ENCODE measurements at regions not wholly inside any gene's neighbourhood (a gene's known extent, or its start where the extent isn't known, plus 50 kb on each side); places are given as distances from the start of the nearest gene placed in this dataset.

DNA sequence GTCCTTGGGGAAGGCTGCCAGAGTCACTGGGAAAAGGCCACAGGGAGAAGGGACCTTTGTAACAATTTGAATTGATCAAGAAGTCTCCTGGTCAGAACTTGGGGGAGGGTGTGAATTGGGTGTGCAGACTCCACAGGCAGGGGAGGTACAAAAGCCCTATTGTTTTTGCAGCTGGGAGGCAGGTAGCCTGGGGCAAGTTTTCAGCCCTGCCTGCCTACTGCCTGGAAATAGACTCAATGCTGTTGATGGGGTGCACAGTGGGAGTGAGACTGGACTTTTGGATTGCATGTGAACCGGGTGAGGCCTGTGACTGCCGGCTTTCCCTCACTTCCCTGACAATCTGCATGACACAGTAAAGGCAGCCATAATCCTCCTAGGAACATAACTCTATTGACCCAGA is 947.0 kb downstream of the REEP3 start:
- ATAC-seq, result no peak
- TF ChIP-seq OSR1 (CRISPR knock-in tag; IDR thresholded peaks at IDR 0.05) (no peak), GLIS3 (CRISPR knock-in tag; IDR thresholded peaks at IDR 0.05) (no peak), ARNTL (CRISPR knock-in tag; IDR thresholded peaks at IDR 0.05; ENCODE audit: borderline replicate concordance, low read depth) (no peak), ZFP30 (CRISPR knock-in tag; IDR thresholded peaks at IDR 0.05) (no peak), ISL1 (CRISPR knock-in tag; IDR thresholded peaks at IDR 0.05) (no peak), ZC3H10 (CRISPR knock-in tag; IDR thresholded peaks at IDR 0.05) (no peak), CSDC2 (CRISPR knock-in tag; IDR thresholded peaks at IDR 0.05) (no peak), ZNF8 (CRISPR knock-in tag; IDR thresholded peaks at IDR 0.05) (no peak), SNAI2 (CRISPR knock-in tag; IDR thresholded peaks at IDR 0.05) (no peak), CSRNP3 (CRISPR knock-in tag; IDR thresholded peaks at IDR 0.05) (no peak), BACH2 (CRISPR knock-in tag; IDR thresholded peaks at IDR 0.05; ENCODE audit: borderline replicate concordance) (no peak), TCF4 (CRISPR knock-in tag; IDR thresholded peaks at IDR 0.05; ENCODE audit: borderline replicate concordance) (no peak), ZNF565 (CRISPR knock-in tag; conservative IDR thresholded peaks at IDR 0.05; ENCODE audit: low read depth) (no peak)
- TF ChIP-seq, protein P1, sequence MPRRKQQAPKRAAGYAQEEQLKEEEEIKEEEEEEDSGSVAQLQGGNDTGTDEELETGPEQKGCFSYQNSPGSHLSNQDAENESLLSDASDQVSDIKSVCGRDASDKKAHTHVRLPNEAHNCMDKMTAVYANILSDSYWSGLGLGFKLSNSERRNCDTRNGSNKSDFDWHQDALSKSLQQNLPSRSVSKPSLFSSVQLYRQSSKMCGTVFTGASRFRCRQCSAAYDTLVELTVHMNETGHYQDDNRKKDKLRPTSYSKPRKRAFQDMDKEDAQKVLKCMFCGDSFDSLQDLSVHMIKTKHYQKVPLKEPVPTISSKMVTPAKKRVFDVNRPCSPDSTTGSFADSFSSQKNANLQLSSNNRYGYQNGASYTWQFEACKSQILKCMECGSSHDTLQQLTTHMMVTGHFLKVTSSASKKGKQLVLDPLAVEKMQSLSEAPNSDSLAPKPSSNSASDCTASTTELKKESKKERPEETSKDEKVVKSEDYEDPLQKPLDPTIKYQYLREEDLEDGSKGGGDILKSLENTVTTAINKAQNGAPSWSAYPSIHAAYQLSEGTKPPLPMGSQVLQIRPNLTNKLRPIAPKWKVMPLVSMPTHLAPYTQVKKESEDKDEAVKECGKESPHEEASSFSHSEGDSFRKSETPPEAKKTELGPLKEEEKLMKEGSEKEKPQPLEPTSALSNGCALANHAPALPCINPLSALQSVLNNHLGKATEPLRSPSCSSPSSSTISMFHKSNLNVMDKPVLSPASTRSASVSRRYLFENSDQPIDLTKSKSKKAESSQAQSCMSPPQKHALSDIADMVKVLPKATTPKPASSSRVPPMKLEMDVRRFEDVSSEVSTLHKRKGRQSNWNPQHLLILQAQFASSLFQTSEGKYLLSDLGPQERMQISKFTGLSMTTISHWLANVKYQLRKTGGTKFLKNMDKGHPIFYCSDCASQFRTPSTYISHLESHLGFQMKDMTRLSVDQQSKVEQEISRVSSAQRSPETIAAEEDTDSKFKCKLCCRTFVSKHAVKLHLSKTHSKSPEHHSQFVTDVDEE (CRISPR knock-in tag; IDR thresholded peaks at IDR 0.05), result no peak

DNA sequence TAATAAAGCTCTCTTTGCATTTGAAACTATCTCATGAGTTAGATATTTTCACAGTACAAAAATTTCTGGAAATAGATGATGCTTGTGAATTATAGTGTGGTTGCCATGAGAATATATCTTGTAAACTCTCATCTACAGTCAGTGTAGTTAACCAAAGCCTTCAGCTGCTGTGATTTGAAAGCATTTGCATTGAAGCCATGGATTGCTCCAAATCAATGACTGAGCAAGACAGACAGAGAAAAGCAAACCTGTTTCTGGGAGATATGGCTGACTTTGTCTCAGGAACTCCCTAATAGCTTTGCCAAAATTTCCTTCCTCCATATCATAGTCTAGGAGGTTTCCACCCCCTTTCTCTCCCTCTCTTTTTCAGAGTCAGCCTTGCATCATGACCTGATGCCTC is 955.3 kb downstream of the REEP3 start:
- no peak for TF ChIP-seq BACH2 (CRISPR knock-in tag; IDR thresholded peaks at IDR 0.05; ENCODE audit: borderline replicate concordance)
- no peak for ATAC-seq

DNA sequence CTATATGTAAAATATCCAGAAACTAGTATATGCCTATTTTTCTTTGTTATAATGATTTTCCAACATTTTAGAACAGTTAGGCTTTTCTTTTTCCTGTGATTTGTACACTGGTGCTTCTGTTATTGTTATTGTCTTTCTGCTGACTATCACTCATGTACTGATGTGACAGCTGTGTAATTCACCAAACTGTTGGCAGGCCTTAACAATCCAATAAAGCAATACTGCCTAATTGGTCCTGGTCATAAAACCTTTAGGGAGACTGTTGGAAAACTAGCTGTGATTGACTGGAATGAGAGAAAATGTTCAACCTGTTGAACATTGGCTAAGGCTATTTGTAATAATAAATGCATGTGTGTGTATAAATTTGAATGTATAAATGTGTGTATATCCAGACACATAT is 956.6 kb downstream of the REEP3 start:
- no peak for ATAC-seq
- TF ChIP-seq SNAI2 (CRISPR knock-in tag; IDR thresholded peaks at IDR 0.05), result no peak
- TF ChIP-seq, protein P2, sequence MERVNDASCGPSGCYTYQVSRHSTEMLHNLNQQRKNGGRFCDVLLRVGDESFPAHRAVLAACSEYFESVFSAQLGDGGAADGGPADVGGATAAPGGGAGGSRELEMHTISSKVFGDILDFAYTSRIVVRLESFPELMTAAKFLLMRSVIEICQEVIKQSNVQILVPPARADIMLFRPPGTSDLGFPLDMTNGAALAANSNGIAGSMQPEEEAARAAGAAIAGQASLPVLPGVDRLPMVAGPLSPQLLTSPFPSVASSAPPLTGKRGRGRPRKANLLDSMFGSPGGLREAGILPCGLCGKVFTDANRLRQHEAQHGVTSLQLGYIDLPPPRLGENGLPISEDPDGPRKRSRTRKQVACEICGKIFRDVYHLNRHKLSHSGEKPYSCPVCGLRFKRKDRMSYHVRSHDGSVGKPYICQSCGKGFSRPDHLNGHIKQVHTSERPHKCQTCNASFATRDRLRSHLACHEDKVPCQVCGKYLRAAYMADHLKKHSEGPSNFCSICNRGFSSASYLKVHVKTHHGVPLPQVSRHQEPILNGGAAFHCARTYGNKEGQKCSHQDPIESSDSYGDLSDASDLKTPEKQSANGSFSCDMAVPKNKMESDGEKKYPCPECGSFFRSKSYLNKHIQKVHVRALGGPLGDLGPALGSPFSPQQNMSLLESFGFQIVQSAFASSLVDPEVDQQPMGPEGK (CRISPR knock-in tag; IDR thresholded peaks at IDR 0.05; ENCODE audit: borderline replicate concordance), result no peak
- TF ChIP-seq CSDC2 (CRISPR knock-in tag; IDR thresholded peaks at IDR 0.05), result no peak
- TF ChIP-seq ARNTL (CRISPR knock-in tag; IDR thresholded peaks at IDR 0.05; ENCODE audit: borderline replicate concordance, low read depth), result no peak
- no peak for TF ChIP-seq GLIS3 (CRISPR knock-in tag; IDR thresholded peaks at IDR 0.05)
- no peak for TF ChIP-seq ESRRG (CRISPR knock-in tag; IDR thresholded peaks at IDR 0.05)
- no peak for TF ChIP-seq RARB (CRISPR knock-in tag; IDR thresholded peaks at IDR 0.05)
- no peak for TF ChIP-seq CREB5 (CRISPR knock-in tag; IDR thresholded peaks at IDR 0.05; ENCODE audit: low read depth)
- TF ChIP-seq ZNF8 (CRISPR knock-in tag; IDR thresholded peaks at IDR 0.05), result no peak
- TF ChIP-seq ZNF565 (CRISPR knock-in tag; conservative IDR thresholded peaks at IDR 0.05; ENCODE audit: low read depth), result no peak
- TF ChIP-seq, protein P3, sequence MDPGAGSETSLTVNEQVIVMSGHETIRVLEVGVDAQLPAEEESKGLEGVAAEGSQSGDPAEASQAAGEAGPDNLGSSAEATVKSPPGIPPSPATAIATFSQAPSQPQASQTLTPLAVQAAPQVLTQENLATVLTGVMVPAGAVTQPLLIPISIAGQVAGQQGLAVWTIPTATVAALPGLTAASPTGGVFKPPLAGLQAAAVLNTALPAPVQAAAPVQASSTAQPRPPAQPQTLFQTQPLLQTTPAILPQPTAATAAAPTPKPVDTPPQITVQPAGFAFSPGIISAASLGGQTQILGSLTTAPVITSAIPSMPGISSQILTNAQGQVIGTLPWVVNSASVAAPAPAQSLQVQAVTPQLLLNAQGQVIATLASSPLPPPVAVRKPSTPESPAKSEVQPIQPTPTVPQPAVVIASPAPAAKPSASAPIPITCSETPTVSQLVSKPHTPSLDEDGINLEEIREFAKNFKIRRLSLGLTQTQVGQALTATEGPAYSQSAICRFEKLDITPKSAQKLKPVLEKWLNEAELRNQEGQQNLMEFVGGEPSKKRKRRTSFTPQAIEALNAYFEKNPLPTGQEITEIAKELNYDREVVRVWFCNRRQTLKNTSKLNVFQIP (CRISPR knock-in tag; IDR thresholded peaks at IDR 0.05; ENCODE audit: borderline replicate concordance, low read depth), result no peak
- no peak for TF ChIP-seq ZFP30 (CRISPR knock-in tag; IDR thresholded peaks at IDR 0.05)
- TF ChIP-seq ZC3H10 (CRISPR knock-in tag; IDR thresholded peaks at IDR 0.05), result no peak
- no peak for TF ChIP-seq ZNF70 (CRISPR knock-in tag; IDR thresholded peaks at IDR 0.05)
- TF ChIP-seq TCF4 (CRISPR knock-in tag; IDR thresholded peaks at IDR 0.05; ENCODE audit: borderline replicate concordance), result no peak
- no peak for TF ChIP-seq BACH2 (CRISPR knock-in tag; IDR thresholded peaks at IDR 0.05; ENCODE audit: borderline replicate concordance)
- TF ChIP-seq ZFP3 (CRISPR knock-in tag; IDR thresholded peaks at IDR 0.05), result no peak
- TF ChIP-seq TOX (CRISPR knock-in tag; IDR thresholded peaks at IDR 0.05; ENCODE audit: borderline replicate concordance), result no peak
- no peak for TF ChIP-seq OSR1 (CRISPR knock-in tag; IDR thresholded peaks at IDR 0.05)
- no peak for TF ChIP-seq CSRNP3 (CRISPR knock-in tag; IDR thresholded peaks at IDR 0.05)
